ENCODE measurements at regions not wholly inside any gene's neighbourhood (a gene's known extent, or its start where the extent isn't known, plus 50 kb on each side); places are given as distances from the start of the nearest gene placed in this dataset.

DNA sequence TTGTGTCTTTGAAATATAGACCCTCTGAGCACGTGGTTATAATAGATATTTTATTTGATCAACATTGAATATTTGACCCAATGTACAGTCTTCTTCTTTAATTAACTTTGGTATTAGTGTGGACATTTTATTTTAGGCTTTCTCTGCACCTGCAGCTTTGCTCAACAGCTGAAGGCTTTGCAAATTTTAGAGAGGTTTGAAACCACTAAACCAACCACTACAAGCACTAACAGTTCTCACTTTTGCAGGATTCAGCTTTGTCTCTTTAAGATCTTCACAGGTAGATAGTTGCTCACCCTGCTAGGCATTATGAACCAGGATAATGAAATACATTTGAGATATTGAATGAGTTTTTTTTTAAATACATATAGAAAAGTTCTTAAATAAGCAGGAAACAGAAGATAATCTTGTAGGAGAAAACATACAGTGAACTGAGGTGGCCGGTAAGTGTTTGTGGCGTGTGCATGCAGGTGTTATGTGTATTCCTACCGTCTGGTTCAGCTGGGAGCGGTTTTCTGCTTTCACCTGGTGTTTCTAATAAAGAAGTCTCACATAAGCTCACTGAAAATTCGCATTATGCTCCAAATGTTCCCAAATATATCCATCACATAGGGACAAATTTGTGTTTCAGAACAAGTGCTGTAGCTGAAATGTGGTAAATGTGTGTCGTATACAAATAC lies 1508.3 kb upstream of the TENM3 start:
- TF ChIP-seq POLR2A (IDR thresholded peaks at IDR 0.05; ENCODE audit: low read depth) = no peak
- TF ChIP-seq, protein P1, sequence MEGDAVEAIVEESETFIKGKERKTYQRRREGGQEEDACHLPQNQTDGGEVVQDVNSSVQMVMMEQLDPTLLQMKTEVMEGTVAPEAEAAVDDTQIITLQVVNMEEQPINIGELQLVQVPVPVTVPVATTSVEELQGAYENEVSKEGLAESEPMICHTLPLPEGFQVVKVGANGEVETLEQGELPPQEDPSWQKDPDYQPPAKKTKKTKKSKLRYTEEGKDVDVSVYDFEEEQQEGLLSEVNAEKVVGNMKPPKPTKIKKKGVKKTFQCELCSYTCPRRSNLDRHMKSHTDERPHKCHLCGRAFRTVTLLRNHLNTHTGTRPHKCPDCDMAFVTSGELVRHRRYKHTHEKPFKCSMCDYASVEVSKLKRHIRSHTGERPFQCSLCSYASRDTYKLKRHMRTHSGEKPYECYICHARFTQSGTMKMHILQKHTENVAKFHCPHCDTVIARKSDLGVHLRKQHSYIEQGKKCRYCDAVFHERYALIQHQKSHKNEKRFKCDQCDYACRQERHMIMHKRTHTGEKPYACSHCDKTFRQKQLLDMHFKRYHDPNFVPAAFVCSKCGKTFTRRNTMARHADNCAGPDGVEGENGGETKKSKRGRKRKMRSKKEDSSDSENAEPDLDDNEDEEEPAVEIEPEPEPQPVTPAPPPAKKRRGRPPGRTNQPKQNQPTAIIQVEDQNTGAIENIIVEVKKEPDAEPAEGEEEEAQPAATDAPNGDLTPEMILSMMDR (IDR thresholded peaks at IDR 0.05) = no peak

Data from esophagus muscularis mucosa (tissue), 3 donors.